WERI-Rb-1 (cell line): ENCODE measurements at regions not wholly inside any gene's neighbourhood (a gene's known extent, or its start where the extent isn't known, plus 50 kb on each side); places are given as distances from the start of the nearest gene placed in this dataset.

ENCODE experiments used
- DNase-seq: peaks from one replicate; pipeline ENCODE4 v3.0.0-alpha.2; 2020
- H3K27ac ChIP-seq: fragments of 250-450 bp; sonication (Bioruptor Pico); 2 replicates; pipeline ENCODE4 v1.5.1; 2020; ENCODE audit warnings: mild to moderate bottlenecking, moderate library complexity
- H3K27me3 ChIP-seq: fragments of 250-450 bp; sonication (Bioruptor Pico); 2 replicates; pipeline ENCODE4 v1.5.1; 2021; ENCODE audit warnings: mild to moderate bottlenecking, low read depth, moderate library complexity; ENCODE audit not compliant: insufficient read depth, severe bottlenecking
- H3K36me3 ChIP-seq: fragments of 250-450 bp; sonication (Bioruptor Pico); 2 replicates; pipeline ENCODE4 v1.5.1; 2020; ENCODE audit warnings: mild to moderate bottlenecking, moderate library complexity
- H3K4me3 ChIP-seq: 2 replicates; pipeline ENCODE4 v1.5.1; 2011; ENCODE audit warnings: low read depth, mild to moderate bottlenecking, control low read depth, low read length
- H3K9me3 ChIP-seq: fragments of 250-450 bp; sonication (Bioruptor Pico); 2 replicates; pipeline ENCODE4 v1.5.1; 2021; ENCODE audit warnings: mild to moderate bottlenecking, moderate library complexity; ENCODE audit not compliant: severe bottlenecking
- TF ChIP-seq, protein P1 (sequence below): IDR thresholded peaks from 2 replicates; pipeline ENCODE4 v1.5.1; 2011; ENCODE audit warnings: low read depth, mild to moderate bottlenecking, control low read depth, inconsistent platforms, low read length

DNA sequence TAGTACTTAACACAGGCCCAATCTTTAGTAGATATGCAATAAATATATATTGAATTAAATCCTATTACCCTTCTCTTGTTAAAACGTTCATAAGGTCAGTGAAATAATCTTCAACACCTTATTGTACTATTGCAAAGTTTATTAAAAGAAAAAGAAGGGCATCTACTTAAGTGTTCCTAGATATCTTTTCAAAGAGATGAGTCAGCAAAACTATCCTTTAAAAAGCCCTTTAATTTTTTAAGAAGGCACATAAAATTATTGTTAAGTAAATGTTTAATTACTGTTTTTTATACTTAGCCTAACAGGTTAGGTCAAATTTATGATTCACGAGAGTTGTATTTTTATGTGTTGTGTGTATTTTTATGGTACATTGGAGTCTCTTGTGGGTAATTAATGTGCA, 77.3 kb upstream of the PPP1R2C start:
- DNase-seq, result no peak
- Histone ChIP-seq H3K36me3 (no peaks in the 10 kb centered on the region), H3K27me3 (no peaks in the 10 kb centered on the region), H3K4me3 (no peak overlapping the region), H3K27ac (no peak overlapping the region), H3K9me3 (no peaks in the 10 kb centered on the region)
- TF ChIP-seq, protein P1, sequence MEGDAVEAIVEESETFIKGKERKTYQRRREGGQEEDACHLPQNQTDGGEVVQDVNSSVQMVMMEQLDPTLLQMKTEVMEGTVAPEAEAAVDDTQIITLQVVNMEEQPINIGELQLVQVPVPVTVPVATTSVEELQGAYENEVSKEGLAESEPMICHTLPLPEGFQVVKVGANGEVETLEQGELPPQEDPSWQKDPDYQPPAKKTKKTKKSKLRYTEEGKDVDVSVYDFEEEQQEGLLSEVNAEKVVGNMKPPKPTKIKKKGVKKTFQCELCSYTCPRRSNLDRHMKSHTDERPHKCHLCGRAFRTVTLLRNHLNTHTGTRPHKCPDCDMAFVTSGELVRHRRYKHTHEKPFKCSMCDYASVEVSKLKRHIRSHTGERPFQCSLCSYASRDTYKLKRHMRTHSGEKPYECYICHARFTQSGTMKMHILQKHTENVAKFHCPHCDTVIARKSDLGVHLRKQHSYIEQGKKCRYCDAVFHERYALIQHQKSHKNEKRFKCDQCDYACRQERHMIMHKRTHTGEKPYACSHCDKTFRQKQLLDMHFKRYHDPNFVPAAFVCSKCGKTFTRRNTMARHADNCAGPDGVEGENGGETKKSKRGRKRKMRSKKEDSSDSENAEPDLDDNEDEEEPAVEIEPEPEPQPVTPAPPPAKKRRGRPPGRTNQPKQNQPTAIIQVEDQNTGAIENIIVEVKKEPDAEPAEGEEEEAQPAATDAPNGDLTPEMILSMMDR, result no peak

DNA sequence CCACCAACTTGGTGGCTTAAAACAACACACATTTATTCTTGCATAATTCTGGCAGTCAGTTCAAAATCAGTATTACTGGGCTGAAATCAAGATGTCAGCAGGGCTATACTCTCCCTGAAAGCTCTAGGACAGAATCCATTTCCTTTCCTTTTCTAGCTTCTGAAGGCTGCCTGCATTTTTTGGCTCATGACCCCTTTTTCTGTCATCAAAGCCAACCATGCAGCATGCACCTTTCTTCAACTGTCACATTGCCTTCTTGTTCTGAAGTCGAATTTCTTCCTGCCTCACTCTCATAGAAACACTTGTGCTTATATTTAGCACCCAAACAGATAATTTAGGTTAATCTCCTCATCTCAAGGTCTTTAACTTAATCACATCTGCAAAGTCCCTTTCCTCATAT, 79.8 kb upstream of the PPP1R2C start:
- no peaks in the 10 kb centered on the region for H3K9me3 ChIP-seq
- H3K27ac ChIP-seq, result no peak overlapping the region
- H3K36me3 ChIP-seq, result no peaks in the 10 kb centered on the region
- no peak overlapping the region for H3K4me3 ChIP-seq
- no peak for DNase-seq
- H3K27me3 ChIP-seq, result no peaks in the 10 kb centered on the region
- TF ChIP-seq, protein P1, result no peak

GRCh38 chrX:42869011-42869410, 91.0 kb upstream of the PPP1R2C start:
- Histone ChIP-seq H3K36me3 (no peaks in the 10 kb centered on the region), H3K4me3 (no peak overlapping the region), H3K27me3 (no peaks in the 10 kb centered on the region), H3K27ac (no peak overlapping the region), H3K9me3 (no peaks in the 10 kb centered on the region)
- no peak for DNase-seq
- TF ChIP-seq, protein P1, result no peak

DNA sequence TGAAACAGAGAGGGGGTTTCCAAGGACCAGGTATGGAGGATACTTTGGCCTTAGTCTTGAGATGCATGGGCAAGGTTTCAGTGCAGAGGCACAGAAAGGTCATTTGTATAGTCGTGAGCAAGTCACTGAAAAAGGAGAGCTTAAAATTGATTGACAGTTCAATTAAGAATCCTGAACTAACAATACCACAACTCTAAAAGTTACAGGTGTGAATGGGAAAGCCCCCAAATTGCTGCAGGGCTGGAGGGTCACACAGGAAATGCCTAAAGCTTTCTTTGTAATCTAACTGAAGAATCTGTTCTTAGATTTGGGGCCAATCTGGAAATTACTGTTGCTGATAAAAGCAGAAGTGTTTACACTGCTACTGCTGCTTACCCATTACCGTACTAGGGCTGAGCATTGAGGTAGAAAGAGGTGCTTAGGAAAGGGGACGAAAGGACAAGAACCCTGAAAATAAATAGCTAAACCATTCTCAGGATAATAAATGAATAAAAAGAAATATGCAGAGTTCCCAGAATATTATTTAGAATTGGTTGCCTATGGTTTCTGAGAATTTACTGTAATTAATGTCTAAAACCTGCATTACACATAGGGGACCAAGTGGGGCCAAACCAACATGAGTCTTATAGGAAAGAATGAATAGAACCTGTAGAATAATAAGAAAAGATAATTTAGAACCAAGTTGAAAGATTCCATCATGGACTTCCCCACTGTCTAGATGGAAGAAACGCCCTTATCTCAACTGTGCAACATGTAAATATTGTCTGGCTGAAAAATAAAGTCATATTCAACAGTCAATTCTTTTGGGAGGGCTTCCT, 91.9 kb upstream of the PPP1R2C start:
- DNase-seq, result no peak
- Histone ChIP-seq H3K4me3 (no peak overlapping the region), H3K27me3 (no peaks in the 10 kb centered on the region), H3K36me3 (no peaks in the 10 kb centered on the region), H3K9me3 (no peaks in the 10 kb centered on the region), H3K27ac (no peak overlapping the region)
- TF ChIP-seq, protein P1, result no peak

- TF ChIP-seq, protein P1, result no peak
- no peak for DNase-seq
- no peaks in the 10 kb centered on the region for H3K27me3 ChIP-seq
- H3K9me3 ChIP-seq, result no peaks in the 10 kb centered on the region
- no peak overlapping the region for H3K4me3 ChIP-seq
- no peaks in the 10 kb centered on the region for H3K36me3 ChIP-seq
- H3K27ac ChIP-seq, result no peak overlapping the region
Observed at GRCh38 chrX:42886519-42886918, 108.6 kb upstream of the PPP1R2C start.

- DNase-seq, result no peak
- Histone ChIP-seq H3K27ac (no peak overlapping the region), H3K27me3 (peaks cover 6% of the 10 kb centered on the region), H3K4me3 (no peak overlapping the region), H3K9me3 (no peaks in the 10 kb centered on the region), H3K36me3 (no peaks in the 10 kb centered on the region)
- TF ChIP-seq, protein P1, result no peak
Observed at GRCh38 chrX:42900947-42901346, 123.0 kb upstream of the PPP1R2C start.
